ENCODE measurements at regions not wholly inside any gene's neighbourhood (a gene's known extent, or its start where the extent isn't known, plus 50 kb on each side); places are given as distances from the start of the nearest gene placed in this dataset.

DNA sequence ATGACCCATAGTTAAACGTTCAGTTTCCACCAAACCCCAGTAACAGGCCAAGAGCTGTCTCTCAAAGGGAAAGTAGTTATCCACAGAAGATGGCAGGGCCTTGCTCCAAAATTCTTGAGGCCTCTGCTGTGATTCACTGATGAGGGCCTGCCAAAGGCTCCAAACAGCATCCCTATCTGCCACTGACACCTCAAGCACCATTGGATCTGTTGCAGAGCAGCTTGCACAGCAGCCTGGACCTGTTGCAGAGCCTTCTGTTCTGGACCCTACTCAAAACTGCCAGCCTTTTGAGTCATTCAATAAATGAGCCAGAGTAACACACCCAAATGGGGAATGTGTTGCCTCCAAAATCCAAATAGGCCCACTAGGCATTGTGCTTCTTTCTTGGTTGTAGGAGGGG, 741.5 kb upstream of the RGMB start:
- H3K4me3 Mint-ChIP-seq: no peak overlapping the region
- H3K4me1 Mint-ChIP-seq: no peaks in the 10 kb centered on the region
- H3K36me3 Mint-ChIP-seq: no peaks in the 10 kb centered on the region
- H3K27me3 Mint-ChIP-seq: peaks cover 2% of the 10 kb centered on the region
- no peaks in the 10 kb centered on the region for H3K9me3 Mint-ChIP-seq
- no peak overlapping the region for H3K27ac Mint-ChIP-seq

DNA sequence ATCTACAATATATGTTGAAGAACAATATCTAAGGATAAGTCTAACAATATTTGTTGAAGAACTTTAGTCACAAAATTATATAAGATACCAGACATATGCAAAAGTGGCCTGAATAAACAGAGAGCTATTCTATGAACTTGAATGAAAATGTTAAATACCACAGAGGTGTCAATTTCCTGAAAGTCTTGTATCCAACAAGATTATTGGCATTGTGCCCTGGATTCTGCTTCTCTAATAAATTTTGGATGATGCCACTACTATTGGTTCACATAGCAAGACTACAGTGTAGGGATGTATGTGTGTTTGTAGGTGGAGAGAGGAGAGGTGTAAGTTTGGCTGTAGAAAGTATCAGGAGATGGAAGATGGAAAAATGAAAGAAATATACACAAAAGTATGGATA, 731.8 kb upstream of the RGMB start:
- no peak overlapping the region for H3K27ac Mint-ChIP-seq
- no peaks in the 10 kb centered on the region for H3K9me3 Mint-ChIP-seq
- no peak overlapping the region for H3K4me3 Mint-ChIP-seq
- H3K36me3 Mint-ChIP-seq: no peaks in the 10 kb centered on the region
- H3K27me3 Mint-ChIP-seq: no peaks in the 10 kb centered on the region
- H3K4me1 Mint-ChIP-seq: no peaks in the 10 kb centered on the region

DNA sequence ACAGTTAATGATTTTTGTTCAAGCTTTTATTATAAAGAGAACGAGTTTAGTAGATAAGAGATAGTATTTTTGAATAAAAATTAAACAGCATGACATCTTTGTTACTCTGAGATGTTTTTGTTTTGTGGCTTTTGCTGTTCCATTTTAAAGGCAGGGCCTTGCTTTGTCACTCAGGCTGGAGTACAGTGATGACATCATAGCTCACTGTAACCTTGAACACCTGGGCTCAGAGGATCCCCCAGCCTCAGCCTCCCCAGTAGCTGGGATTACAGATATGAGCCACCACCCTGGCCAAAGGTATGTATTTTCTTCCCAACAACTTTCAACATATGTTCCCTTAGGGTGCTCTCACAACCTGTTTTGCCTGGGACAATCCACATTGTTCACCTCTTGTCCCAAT, 730.9 kb upstream of the RGMB start:
- Mint-ChIP-seq H3K4me3 (no peak overlapping the region), H3K4me1 (no peaks in the 10 kb centered on the region), H3K36me3 (no peaks in the 10 kb centered on the region), H3K27ac (no peak overlapping the region), H3K27me3 (no peaks in the 10 kb centered on the region), H3K9me3 (no peaks in the 10 kb centered on the region)

DNA sequence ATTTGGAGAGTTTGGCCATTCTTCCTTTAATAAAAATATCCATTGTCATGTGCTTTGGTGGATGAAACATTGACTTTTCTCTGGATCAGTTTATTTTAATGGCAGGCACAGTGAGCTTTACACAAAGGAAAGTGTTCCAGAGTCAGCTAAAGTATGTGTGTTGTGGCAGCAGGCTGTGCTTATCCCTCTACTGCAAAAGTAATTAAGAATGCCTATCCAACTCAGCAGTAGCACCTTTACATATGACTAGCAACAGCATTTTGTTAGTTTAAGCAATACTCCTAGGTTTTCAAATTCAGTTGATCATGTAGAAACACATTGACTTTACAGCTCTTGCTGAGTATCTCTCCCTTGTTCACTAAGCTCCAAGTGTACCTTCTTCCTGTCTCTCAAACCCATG, 730.5 kb upstream of the RGMB start:
- Mint-ChIP-seq H3K4me1 (no peaks in the 10 kb centered on the region), H3K4me3 (no peak overlapping the region), H3K27ac (no peak overlapping the region), H3K36me3 (no peaks in the 10 kb centered on the region), H3K27me3 (no peaks in the 10 kb centered on the region), H3K9me3 (no peaks in the 10 kb centered on the region)

DNA sequence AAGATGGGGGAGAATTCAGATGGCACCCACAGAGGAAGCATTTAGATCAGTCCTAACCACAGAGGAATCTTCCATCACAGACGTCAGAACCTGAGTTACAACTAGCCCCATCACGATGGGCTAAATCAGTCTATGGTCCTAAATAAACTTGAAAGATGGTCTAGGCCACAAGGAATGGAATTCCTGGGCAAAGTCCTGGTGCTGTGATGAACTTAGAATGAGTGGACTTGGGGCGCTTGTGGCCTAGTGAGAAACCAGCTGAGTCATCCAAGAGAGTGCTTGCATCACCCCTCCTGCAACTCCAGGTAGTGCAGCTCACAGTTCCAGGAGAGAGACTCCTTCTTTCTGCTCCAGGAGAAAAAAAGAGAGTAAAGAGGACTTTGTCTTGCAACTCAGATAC, 722.9 kb upstream of the RGMB start:
- no peaks in the 10 kb centered on the region for H3K4me1 Mint-ChIP-seq
- H3K36me3 Mint-ChIP-seq: no peaks in the 10 kb centered on the region
- H3K9me3 Mint-ChIP-seq: no peaks in the 10 kb centered on the region
- H3K27ac Mint-ChIP-seq: no peak overlapping the region
- H3K4me3 Mint-ChIP-seq: no peak overlapping the region
- H3K27me3 Mint-ChIP-seq: peaks cover 4% of the 10 kb centered on the region

DNA sequence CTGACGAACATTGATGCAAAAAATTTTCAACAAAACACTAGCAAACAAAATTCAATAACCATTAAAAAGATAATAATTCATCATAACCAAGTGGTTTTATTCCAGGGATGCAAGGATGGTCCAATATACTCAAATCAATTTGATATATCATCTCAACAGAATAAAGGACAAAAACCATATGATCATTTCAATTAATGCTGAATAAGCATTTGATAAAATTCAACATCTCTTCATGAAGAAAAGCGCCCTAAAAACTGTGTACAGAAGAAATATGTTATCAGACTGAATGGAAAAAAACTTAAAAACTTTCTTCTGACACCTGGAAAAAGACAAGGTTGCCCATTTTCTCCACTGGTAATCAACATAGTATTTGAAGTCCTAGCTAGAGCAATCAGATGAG, 720.3 kb upstream of the RGMB start:
- H3K27ac Mint-ChIP-seq: no peak overlapping the region
- H3K27me3 Mint-ChIP-seq: peaks cover 6% of the 10 kb centered on the region
- H3K36me3 Mint-ChIP-seq: no peaks in the 10 kb centered on the region
- H3K9me3 Mint-ChIP-seq: no peaks in the 10 kb centered on the region
- no peaks in the 10 kb centered on the region for H3K4me1 Mint-ChIP-seq
- no peak overlapping the region for H3K4me3 Mint-ChIP-seq

DNA sequence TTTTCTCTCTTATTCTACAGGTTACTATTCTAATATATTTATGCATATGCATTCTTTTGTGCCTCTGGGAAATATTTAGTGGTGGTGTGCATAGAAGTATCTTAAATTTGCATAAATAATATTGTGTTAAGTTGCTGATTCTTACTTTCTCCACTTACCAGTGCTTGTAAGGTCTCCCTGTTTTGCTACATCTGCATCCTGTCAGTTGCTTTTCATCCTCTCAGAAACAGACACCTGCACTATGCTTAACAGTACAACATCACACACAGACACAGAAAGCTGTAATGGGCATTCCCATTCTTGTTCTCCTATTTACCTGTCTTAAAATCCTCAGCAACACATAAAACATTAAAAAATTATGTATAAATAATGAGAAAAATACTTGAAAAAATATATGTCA, 713.3 kb upstream of the RGMB start:
- no peak overlapping the region for H3K4me3 Mint-ChIP-seq
- H3K36me3 Mint-ChIP-seq: no peaks in the 10 kb centered on the region
- H3K27ac Mint-ChIP-seq: no peak overlapping the region
- H3K9me3 Mint-ChIP-seq: no peaks in the 10 kb centered on the region
- no peaks in the 10 kb centered on the region for H3K4me1 Mint-ChIP-seq
- H3K27me3 Mint-ChIP-seq: peaks cover 2% of the 10 kb centered on the region

DNA sequence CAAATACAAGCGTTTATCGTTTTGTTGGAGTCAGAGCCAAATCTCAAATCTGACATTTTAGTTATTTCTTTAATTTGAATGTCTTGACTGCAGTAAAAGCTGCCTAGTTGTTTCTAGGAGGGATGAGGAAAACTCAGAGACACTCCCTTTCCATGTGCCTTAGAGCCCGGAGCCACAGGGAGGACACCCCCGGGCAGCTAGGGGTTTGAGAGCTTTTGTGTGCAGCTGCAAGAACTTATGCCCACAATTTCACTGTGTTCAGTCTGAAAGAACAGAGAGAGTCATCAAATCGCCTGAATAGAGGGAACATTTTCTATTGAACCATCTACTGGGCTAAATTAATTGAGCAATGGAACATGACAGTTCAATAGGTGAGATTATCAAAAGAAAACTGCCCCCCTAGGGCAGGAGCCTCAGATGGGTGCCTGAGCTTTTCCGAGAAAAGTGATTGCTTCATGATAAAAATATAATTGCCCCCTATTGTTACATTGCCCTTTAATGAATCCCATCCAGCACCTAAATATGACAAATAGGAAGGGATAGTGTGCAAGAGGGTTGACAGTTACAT, 709.3 kb upstream of the RGMB start:
- Mint-ChIP-seq H3K27ac (no peak overlapping the region), H3K9me3 (no peaks in the 10 kb centered on the region), H3K36me3 (no peaks in the 10 kb centered on the region), H3K4me3 (no peak overlapping the region), H3K27me3 (no peaks in the 10 kb centered on the region), H3K4me1 (no peaks in the 10 kb centered on the region)

DNA sequence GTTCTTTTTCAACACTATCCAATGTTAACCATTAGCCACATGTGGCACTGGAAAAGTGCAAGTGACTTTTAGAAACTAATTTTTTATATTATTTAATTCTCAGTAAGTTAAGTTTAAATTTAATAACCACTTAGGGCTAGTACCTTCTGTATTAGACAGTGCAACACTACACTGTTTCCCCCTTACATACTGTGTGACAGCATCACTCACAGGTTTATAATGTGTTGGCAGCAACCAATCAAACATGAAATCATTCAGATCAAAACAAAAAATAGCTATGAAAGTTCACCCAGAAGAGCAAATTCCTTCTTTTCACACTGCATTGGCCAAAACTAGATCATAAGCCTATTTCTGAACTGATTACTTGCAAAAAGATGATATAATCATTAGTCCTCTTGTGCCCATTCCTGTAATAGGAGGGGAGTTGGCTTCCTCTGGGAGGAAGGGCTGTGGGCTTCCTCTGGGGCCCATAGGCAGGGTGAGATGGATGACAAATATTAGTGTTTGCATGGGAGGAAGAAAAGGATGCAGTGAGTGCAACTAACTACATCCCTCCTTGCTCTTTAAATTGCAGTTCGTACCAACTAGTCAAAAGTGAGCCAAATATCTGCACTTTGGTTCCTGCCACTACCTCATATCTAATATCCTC, 708.1 kb upstream of the RGMB start:
- Mint-ChIP-seq H3K27me3 (no peaks in the 10 kb centered on the region), H3K36me3 (no peaks in the 10 kb centered on the region), H3K4me3 (no peak overlapping the region), H3K4me1 (peaks cover 6% of the 10 kb centered on the region), H3K27ac (no peak overlapping the region), H3K9me3 (no peaks in the 10 kb centered on the region)

DNA sequence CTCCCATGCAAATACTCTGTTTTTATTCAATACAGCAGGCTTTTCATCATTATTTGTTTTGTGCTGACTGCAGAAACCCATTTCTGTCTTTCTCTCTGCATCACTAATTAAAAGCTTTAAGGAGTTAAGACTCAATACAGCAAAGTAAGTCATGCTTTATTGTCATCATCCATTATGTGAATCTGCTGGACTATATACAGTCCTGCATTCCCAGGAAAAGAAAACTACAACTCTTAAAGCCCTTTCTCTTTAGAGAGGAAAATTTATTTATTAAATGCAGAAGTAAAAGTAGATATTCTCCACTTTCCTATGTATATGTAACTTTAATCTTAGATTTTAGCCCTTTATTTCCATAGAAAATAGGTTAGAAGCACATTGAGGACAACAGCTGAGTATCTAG, 706.6 kb upstream of the RGMB start:
- H3K4me3 Mint-ChIP-seq: no peak overlapping the region
- peaks cover 6% of the 10 kb centered on the region for H3K4me1 Mint-ChIP-seq
- H3K9me3 Mint-ChIP-seq: no peaks in the 10 kb centered on the region
- no peak overlapping the region for H3K27ac Mint-ChIP-seq
- no peaks in the 10 kb centered on the region for H3K27me3 Mint-ChIP-seq
- no peaks in the 10 kb centered on the region for H3K36me3 Mint-ChIP-seq

DNA sequence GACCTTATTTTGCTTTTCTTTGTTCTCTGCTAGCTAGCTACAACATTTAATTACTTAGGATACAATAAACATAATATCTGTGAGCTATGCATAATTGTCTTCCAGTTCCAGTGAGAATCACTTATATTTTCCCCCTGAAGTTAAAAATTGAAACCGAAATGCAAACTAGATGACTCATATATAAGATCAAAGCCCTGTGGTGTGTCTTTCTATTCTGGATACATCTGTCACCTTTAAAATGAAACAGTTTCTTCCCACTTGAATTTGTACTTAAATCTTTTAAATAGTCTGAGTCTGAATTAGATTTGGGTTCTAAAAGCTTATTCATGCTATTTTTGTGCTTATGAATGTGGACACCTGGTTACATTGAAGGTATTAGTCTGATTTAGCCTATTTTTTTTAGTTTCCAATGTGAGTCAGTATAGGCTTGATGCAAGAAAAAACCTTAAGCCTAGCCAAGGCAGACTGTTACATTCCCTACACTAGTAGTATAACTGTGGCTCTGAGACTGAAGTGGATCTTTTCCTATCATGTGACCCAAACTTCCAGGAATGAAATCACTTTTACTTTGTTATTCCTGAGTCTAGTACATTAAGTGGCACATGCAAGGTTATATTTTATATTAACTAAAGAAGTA, 703.5 kb upstream of the RGMB start:
- H3K27ac Mint-ChIP-seq: no peak overlapping the region
- no peaks in the 10 kb centered on the region for H3K9me3 Mint-ChIP-seq
- peaks cover 6% of the 10 kb centered on the region for H3K4me1 Mint-ChIP-seq
- no peak overlapping the region for H3K4me3 Mint-ChIP-seq
- no peaks in the 10 kb centered on the region for H3K27me3 Mint-ChIP-seq
- H3K36me3 Mint-ChIP-seq: no peaks in the 10 kb centered on the region

DNA sequence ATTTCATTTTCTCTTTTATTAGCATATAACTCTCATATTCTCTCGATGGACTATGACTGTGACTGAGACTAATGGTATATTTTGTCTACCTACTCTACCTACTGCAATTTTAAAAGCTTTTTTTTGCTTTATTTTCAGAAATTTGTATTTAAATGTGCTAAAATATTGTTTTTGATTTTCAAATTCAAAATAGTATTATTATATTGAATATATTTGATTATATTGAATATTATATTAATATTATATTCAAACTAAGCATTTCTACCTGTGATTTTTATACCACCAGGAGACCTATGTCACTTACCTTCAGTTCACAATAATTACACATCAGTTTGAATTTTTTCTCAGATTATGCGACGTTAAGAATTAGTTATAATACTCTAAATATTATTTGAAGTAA, 700.5 kb upstream of the RGMB start:
- H3K27ac Mint-ChIP-seq: no peak overlapping the region
- no peaks in the 10 kb centered on the region for H3K27me3 Mint-ChIP-seq
- no peak overlapping the region for H3K4me3 Mint-ChIP-seq
- peaks cover 6% of the 10 kb centered on the region for H3K4me1 Mint-ChIP-seq
- no peaks in the 10 kb centered on the region for H3K36me3 Mint-ChIP-seq
- H3K9me3 Mint-ChIP-seq: no peaks in the 10 kb centered on the region

DNA sequence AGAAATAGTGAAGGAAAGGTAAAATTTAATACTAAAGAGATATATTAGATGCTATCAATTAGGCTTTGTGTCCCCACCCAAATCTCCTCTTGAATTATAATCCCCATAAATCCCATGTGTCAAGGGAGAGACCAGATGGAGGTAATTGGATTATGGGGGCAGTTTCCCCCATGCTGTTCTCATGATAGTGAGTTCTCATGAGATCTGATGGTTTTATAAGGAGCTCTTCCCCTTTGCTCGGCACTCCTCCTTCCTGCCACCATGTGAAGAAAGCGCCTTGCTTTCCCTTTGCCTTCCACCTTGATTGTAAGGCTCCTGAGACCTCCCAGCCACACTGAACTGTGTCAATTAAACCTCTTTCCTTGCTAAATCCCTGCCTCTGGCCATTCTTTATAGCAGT, 697.0 kb upstream of the RGMB start:
- no peaks in the 10 kb centered on the region for H3K9me3 Mint-ChIP-seq
- H3K36me3 Mint-ChIP-seq: no peaks in the 10 kb centered on the region
- no peaks in the 10 kb centered on the region for H3K4me1 Mint-ChIP-seq
- H3K27ac Mint-ChIP-seq: no peak overlapping the region
- H3K4me3 Mint-ChIP-seq: no peak overlapping the region
- H3K27me3 Mint-ChIP-seq: peaks cover 1% of the 10 kb centered on the region

DNA sequence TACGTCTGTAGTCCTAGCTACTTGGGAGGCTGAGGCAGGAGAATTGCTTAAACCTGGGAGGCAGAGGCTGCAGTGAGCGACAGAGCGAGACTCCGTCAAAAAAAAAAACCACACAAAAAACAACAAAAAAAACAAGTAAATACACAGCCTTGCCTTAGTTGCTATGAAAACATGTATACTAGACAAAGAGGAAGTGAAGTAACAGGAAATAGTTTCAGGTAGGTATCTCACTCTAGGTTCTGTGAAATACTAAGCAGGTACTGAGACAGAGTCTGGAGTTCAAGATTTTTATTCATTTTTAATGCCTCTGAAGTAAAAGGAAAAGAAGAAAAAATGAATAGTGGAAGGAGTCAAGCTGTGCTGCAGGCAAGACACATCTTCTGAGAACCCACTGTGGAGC, 687.9 kb upstream of the RGMB start:
- Mint-ChIP-seq H3K4me1 (no peaks in the 10 kb centered on the region), H3K27me3 (no peaks in the 10 kb centered on the region), H3K36me3 (no peaks in the 10 kb centered on the region), H3K27ac (no peak overlapping the region), H3K9me3 (no peaks in the 10 kb centered on the region), H3K4me3 (no peak overlapping the region)

DNA sequence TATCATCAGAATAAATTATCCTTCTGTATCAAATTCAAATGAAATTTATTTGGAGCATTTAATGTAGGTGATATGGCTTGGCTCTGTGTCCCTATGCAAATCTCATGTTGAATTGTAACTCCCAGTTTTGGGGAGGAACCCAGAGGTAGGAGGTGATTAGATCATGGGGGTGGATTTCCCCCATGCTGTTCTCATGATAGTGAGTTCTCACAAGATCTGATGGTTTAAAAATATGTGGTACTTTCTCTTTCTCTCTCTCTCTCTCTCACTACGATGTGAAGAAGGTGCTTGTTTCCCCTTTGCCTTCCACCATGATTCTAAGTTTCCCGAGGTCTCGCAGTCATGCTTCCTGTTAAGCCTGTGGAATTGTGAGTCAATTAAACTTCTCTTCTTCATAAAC, 678.4 kb upstream of the RGMB start:
- Mint-ChIP-seq H3K27me3 (no peaks in the 10 kb centered on the region), H3K4me3 (no peak overlapping the region), H3K9me3 (no peaks in the 10 kb centered on the region), H3K36me3 (no peaks in the 10 kb centered on the region), H3K27ac (no peak overlapping the region), H3K4me1 (no peaks in the 10 kb centered on the region)

DNA sequence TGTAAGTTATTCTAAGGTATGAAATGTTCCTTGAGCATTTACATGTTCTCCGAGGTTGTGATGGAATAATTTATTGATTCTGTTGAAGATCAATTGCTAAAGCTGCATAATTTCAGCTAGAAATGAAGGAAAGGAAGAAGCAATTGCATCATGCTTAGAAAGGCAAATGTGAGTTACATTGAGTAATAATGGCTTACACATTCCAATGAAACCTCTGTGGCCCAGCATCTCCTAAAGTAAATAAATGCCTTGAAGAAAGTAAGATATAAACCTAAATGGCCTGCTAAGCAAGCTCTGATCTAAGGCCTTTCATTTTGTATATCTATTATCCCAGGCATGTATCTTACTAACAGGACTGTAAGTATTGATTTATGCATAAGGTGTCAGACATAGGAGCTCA, 677.3 kb upstream of the RGMB start:
- Mint-ChIP-seq H3K4me3 (no peak overlapping the region), H3K4me1 (no peaks in the 10 kb centered on the region), H3K27me3 (no peaks in the 10 kb centered on the region), H3K27ac (no peak overlapping the region), H3K36me3 (no peaks in the 10 kb centered on the region), H3K9me3 (no peaks in the 10 kb centered on the region)
